HAP-1 (cell line): ENCODE measurements at regions not wholly inside any gene's neighbourhood (a gene's known extent, or its start where the extent isn't known, plus 50 kb on each side); places are given as distances from the start of the nearest gene placed in this dataset.

Source experiments
- DNase-seq, 2 experiments: peaks; one replicate each; pipeline ENCODE4 v3.0.0-alpha.2; 2016 to 2020; ENCODE audit warnings: low spot score in 2 of 2
- H3K27me3 ChIP-seq: fragments of 250-450 bp; sonication (Bioruptor Pico); 2 replicates; pipeline ENCODE4 v1.5.1; 2020; ENCODE audit warnings: low read depth, mild to moderate bottlenecking, moderate library complexity
- H3K36me3 ChIP-seq: fragments of 250-450 bp; sonication (Bioruptor Pico); replicated peaks from 2 replicates; pipeline ENCODE4 v1.5.1; 2020; ENCODE audit warnings: mild to moderate bottlenecking
- H3K4me1 ChIP-seq: fragments of 250-450 bp; sonication (Bioruptor Pico); 2 replicates; pipeline ENCODE4 v1.5.1; 2020; ENCODE audit warnings: mild to moderate bottlenecking
- H3K4me3 ChIP-seq: fragments of 250-450 bp; sonication (Bioruptor Pico); 2 replicates; pipeline ENCODE4 v1.5.1; 2020; ENCODE audit warnings: mild to moderate bottlenecking, moderate library complexity
- H3K9me3 ChIP-seq: fragments of 250-450 bp; sonication (Bioruptor Pico); 2 replicates; pipeline ENCODE4 v1.5.1; 2020; ENCODE audit warnings: mild to moderate bottlenecking, moderate library complexity
- in situ Hi-C: fragments of 300-500 bp; cut with MboI; formaldehyde crosslinking; loops from 3 replicates; pipeline ENCODE4 v1.14.3; 2020; ENCODE audit warnings: low sequenced_read_pairs, inconsistent platforms, mixed read lengths

DNA sequence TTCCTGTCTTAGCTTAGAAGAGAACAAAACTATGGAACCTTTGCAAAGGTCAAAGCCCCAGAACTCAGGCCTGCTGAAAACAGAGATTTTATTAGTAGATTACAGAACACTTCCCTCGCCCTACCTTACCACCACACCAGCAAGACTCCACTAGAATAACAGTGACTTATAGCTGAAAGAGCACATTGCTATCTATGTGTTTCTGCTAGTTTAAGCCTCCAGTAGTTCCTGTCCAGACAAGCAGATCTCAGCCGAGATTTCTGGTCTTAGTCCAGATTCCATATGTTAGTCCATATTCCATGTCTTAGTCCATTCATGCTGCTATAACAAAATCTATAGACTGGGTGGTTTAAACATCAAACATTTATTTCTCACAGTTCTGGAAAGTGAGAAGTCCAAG lies 412.3 kb upstream of the ID4 start:
- H3K4me3 ChIP-seq, result no peak overlapping the region
- H3K4me1 ChIP-seq, result no peaks in the 10 kb centered on the region
- no peak for DNase-seq
- no peaks in the 10 kb centered on the region for H3K9me3 ChIP-seq
- no peaks in the 10 kb centered on the region for H3K27me3 ChIP-seq
- no peaks in the 10 kb centered on the region for H3K36me3 ChIP-seq
- in situ Hi-C loops, result no loop called here

- no peaks in the 10 kb centered on the region for H3K27me3 ChIP-seq
- in situ Hi-C loops, result no loop called here
- DNase-seq, result no peak
- no peaks in the 10 kb centered on the region for H3K36me3 ChIP-seq
- no peak overlapping the region for H3K4me3 ChIP-seq
- H3K9me3 ChIP-seq, result no peaks in the 10 kb centered on the region
- H3K4me1 ChIP-seq, result no peaks in the 10 kb centered on the region
Observed at GRCh38 chr6:19427548-19427947, 409.6 kb upstream of the ID4 start.

- in situ Hi-C loops, result no loop called here
Observed at GRCh38 chr6:19432966-19433498, 404.1 kb upstream of the ID4 start.

DNA sequence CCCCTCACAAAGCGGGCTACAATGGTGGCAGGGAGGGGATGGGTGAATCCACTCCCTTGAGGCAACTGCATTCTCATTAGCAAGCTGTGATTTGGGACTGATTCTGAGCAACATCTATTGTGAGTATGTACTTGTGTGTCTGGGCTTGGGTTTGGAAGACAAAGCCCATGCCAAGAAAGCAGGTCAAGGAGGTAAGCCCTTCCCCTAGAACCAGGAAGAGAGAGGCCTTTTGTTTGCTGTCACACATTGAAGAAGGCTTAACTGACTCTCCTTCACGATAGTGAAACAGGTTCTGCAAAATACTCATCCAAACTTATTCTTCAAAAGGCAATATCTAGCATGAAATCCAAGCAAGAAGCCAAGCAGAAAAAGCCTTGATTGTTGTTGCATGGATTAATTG lies 403.1 kb upstream of the ID4 start:
- no peaks in the 10 kb centered on the region for H3K36me3 ChIP-seq
- in situ Hi-C loops, result no loop called here
- no peak for DNase-seq

More at GRCh38 chr6:19432966-19433498, 404.1 kb upstream of the ID4 start:
- Histone ChIP-seq H3K36me3 (no peaks in the 10 kb centered on the region), H3K4me1 (no peaks in the 10 kb centered on the region), H3K27me3 (no peaks in the 10 kb centered on the region), H3K4me3 (no peak overlapping the region), H3K9me3 (no peaks in the 10 kb centered on the region)
- no peak for DNase-seq

DNA sequence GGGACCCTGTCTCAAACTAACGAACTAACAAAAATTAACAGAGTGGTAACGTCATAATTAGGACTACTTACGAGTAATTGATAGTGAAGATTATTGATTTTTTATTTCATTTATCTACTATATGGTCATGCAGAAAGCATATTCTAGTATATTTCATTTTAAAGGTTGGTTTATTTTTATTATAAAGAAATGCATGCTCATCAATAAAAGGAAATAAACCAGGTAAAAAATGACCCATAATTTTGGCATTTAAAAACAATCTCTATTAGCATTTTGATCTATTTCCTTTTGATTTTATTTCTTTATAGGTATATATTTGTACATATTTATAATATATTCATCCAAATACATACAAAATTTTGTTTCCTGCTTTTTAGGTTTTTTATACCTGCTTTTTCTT lies 401.4 kb upstream of the ID4 start:
- in situ Hi-C loops, result no loop called here
- H3K4me1 ChIP-seq, result no peaks in the 10 kb centered on the region
- H3K4me3 ChIP-seq, result no peak overlapping the region
- H3K27me3 ChIP-seq, result no peaks in the 10 kb centered on the region
- H3K9me3 ChIP-seq, result no peaks in the 10 kb centered on the region
- H3K36me3 ChIP-seq, result no peaks in the 10 kb centered on the region
- DNase-seq, result no peak

More for the DNA sequence above, 403.1 kb upstream of the ID4 start:
- Histone ChIP-seq H3K27me3 (no peaks in the 10 kb centered on the region), H3K9me3 (no peaks in the 10 kb centered on the region), H3K4me1 (no peaks in the 10 kb centered on the region), H3K4me3 (no peak overlapping the region)

DNA sequence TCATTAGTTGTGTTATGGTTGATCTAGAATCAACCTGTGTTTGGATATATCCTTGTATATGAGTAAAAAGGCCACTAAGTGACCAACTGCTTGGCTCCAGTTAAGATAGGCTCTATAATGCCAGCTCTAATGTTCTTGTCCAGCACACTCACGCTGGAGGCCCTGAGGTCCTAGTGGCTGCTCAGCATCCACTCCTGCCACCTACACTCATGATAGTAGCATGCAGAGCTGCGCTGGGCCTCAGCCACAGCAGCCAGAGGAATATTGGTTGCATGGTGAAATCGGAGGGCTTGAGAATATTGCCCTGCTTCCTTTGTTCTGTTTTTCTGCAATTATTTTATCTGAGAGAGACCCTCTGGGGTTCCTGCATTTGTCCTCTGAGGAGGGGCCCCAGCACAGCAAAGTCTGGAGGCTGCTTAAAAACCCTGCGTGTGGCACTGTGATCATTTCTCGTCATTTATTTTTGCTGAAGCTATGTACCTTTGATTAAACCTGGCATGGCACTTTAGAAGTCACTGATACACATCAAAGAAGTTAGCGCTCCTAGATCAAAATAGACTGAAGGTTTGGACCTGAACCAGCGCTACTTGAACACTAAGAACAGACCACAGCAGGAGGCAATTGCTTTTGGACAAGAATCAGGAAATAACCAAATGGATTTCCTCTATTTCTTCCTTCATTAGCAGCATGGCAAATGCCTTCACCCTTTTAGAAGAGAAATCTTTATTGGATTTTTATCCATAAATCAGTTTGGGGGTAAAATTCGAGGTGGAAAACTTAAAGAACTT lies 398.4 kb upstream of the ID4 start:
- DNase-seq, result no peak
- Histone ChIP-seq H3K36me3 (no peaks in the 10 kb centered on the region), H3K4me1 (no peaks in the 10 kb centered on the region), H3K27me3 (no peaks in the 10 kb centered on the region), H3K9me3 (no peaks in the 10 kb centered on the region), H3K4me3 (no peak overlapping the region)
- in situ Hi-C loops, result no loop called here

DNA sequence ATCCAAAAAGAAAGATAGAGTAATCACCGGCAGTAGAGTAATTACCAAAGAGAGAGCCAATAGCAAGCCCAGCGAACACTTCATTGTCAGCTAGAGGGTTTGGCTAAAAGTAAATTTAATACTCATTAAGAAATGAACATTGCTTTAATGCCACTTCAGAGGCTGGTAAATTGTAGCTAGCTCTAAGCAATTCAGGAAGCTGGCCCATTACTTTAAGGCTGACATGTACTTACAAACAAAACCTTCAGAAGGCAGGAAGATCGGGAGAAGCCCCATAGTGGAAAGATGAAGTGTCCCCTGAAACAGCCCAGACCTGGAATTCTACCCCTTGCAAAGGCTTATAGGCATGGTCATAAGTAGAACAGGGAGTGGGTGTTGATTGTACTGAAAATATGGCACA lies 396.6 kb upstream of the ID4 start:
- no peak overlapping the region for H3K4me3 ChIP-seq
- no peaks in the 10 kb centered on the region for H3K36me3 ChIP-seq
- in situ Hi-C loops, result no loop called here
- H3K9me3 ChIP-seq, result no peaks in the 10 kb centered on the region
- H3K27me3 ChIP-seq, result no peaks in the 10 kb centered on the region
- DNase-seq, result no peak
- no peaks in the 10 kb centered on the region for H3K4me1 ChIP-seq

DNA sequence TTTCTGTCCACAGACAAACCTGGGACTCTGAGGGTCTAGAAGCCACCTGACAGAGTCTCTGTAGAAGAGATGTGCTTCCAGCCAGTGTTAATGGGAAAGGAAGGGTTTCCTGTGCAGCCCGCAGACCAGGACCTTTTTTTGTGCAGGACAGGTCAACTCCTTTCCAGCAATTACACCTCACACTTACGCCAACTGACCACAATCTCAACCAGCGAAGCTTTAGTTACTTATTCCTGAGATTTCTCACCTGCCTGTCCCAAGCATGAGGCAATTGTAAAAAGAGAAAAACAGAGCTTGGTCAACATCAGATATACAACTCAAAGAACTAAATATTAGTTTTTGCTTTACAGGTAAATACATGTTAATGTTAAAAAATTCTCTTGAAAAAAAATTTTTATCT lies 393.8 kb upstream of the ID4 start:
- H3K4me1 ChIP-seq, result no peaks in the 10 kb centered on the region
- H3K36me3 ChIP-seq, result no peaks in the 10 kb centered on the region
- in situ Hi-C loops, result no loop called here
- no peaks in the 10 kb centered on the region for H3K27me3 ChIP-seq
- no peaks in the 10 kb centered on the region for H3K9me3 ChIP-seq
- H3K4me3 ChIP-seq, result no peak overlapping the region
- no peak for DNase-seq

DNA sequence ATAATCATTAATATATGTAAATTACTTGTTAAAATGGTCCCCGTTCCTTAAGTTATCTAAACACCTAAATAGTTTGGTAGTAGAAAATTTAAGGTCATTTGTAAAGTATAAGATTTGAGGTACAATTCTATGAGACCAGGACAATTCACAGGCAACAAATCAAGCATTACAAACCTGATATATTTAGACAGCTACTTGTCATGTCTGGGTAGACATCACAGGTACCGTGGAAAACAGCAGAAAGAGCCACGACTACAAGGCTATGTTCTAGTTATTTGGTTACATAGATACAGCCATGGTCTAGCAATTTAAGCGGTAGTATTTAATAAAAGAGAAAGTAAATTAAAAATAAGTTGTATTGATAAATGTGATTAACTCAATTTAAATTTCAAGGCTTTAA lies 393.1 kb upstream of the ID4 start:
- Histone ChIP-seq H3K9me3 (no peaks in the 10 kb centered on the region), H3K27me3 (no peaks in the 10 kb centered on the region), H3K36me3 (no peaks in the 10 kb centered on the region), H3K4me3 (no peak overlapping the region), H3K4me1 (no peaks in the 10 kb centered on the region)
- no peak for DNase-seq
- in situ Hi-C loops, result no loop called here

- no peaks in the 10 kb centered on the region for H3K9me3 ChIP-seq
- no peaks in the 10 kb centered on the region for H3K4me1 ChIP-seq
- in situ Hi-C loops, result no loop called here
- no peaks in the 10 kb centered on the region for H3K36me3 ChIP-seq
- no peak for DNase-seq
- no peak overlapping the region for H3K4me3 ChIP-seq
- no peaks in the 10 kb centered on the region for H3K27me3 ChIP-seq
Observed at GRCh38 chr6:19444481-19444880, 392.7 kb upstream of the ID4 start.

DNA sequence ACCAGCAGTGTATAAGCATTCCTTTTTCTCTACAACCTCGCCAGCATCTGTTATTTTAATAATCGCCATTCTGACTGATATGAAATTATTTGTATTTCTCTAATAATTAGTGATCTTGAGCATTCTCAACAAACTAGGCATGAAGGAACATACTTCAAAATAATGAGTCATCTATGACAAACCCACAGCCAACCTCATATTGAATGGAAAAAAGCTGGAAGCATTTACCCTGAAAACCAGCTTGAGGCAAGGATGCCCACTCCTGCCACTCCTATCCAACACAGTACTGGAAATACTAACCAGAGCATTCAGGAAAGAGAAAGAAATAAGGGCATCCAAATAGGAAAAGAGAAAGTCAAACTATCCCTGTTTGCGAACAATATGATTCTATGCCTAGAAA lies 390.6 kb upstream of the ID4 start:
- no peak for DNase-seq
- no peaks in the 10 kb centered on the region for H3K4me1 ChIP-seq
- H3K9me3 ChIP-seq, result no peaks in the 10 kb centered on the region
- no peaks in the 10 kb centered on the region for H3K36me3 ChIP-seq
- no peaks in the 10 kb centered on the region for H3K27me3 ChIP-seq
- H3K4me3 ChIP-seq, result no peak overlapping the region
- in situ Hi-C loops, result no loop called here

DNA sequence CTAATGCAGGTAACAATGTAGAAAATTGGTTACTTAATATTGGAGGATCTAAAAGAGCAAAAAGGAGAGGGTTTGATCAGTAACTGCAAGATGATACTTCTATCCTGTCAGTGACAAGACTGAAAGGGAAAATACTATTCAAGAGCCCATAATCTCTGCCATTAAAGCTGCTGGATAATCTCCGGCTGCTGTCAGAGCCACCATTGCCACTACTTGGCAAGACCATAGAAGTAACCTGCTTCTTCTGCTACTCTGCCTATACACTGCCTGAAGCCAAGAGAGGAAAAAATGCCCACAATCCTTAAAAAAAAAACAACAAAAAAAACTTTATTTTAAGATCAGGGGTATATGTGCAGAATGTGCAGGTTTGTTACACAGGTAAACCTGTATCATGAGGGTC lies 386.5 kb upstream of the ID4 start:
- Histone ChIP-seq H3K4me1 (no peaks in the 10 kb centered on the region), H3K4me3 (no peak overlapping the region), H3K27me3 (no peaks in the 10 kb centered on the region), H3K9me3 (no peaks in the 10 kb centered on the region), H3K36me3 (no peaks in the 10 kb centered on the region)
- in situ Hi-C loops, result no loop called here
- DNase-seq, result no peak

- no peak overlapping the region for H3K4me3 ChIP-seq
- no peaks in the 10 kb centered on the region for H3K9me3 ChIP-seq
- no peaks in the 10 kb centered on the region for H3K36me3 ChIP-seq
- H3K4me1 ChIP-seq, result no peaks in the 10 kb centered on the region
- H3K27me3 ChIP-seq, result no peaks in the 10 kb centered on the region
- in situ Hi-C loops, result no loop called here
- no peak for DNase-seq
Observed at GRCh38 chr6:19452495-19452894, 384.7 kb upstream of the ID4 start.

GRCh38 chr6:19454001-19454720 lies 383.0 kb upstream of the ID4 start:
- no peaks in the 10 kb centered on the region for H3K9me3 ChIP-seq

More at GRCh38 chr6:19454001-19454720, 383.0 kb upstream of the ID4 start:
- no peak for DNase-seq
- H3K4me1 ChIP-seq, result no peaks in the 10 kb centered on the region
- H3K4me3 ChIP-seq, result no peak overlapping the region
- no peaks in the 10 kb centered on the region for H3K36me3 ChIP-seq
- in situ Hi-C loops, result no loop called here
- no peaks in the 10 kb centered on the region for H3K27me3 ChIP-seq
